Kidney (tissue), 13 donors: ENCODE measurements at regions not wholly inside any gene's neighbourhood (a gene's known extent, or its start where the extent isn't known, plus 50 kb on each side); places are given as distances from the start of the nearest gene placed in this dataset.

Experiments used
- DNase-seq, 5 donors: peaks; one replicate each; pipeline ENCODE4 v3.0.0-alpha.2; 2013 to 2020
- FAIRE-seq: peaks from 2 replicates; lab custom pipeline; 2012; peaks lifted over from hg19 to GRCh38; lab: Jason Lieb, UNC
- H3K27ac ChIP-seq, 2 donors: one replicate each; pipeline ENCODE4 v1.7.0; 2013; ENCODE audit warnings: low read depth in 2 of 2, low read length in 2 of 2, inconsistent platforms in 1 of 2
- H3K27me3 ChIP-seq: one replicate; pipeline ENCODE4 v1.7.1; 2013; ENCODE audit warnings: low read length, inconsistent platforms; ENCODE audit not compliant: control insufficient read depth, insufficient read depth
- H3K36me3 ChIP-seq, 3 donors: one replicate each; pipeline versions ENCODE4 v1.7.0 to v1.7.1; 2013; ENCODE audit warnings: low read length in 3 of 3, control low read depth in 1 of 3, inconsistent platforms in 1 of 3; ENCODE audit not compliant: insufficient read depth in 3 of 3, control insufficient read depth in 2 of 3
- H3K4me1 ChIP-seq, 3 donors: one replicate each; pipeline versions ENCODE4 v1.7.0 to v1.7.1; 2013; ENCODE audit warnings: low read length in 3 of 3, inconsistent platforms in 1 of 3, low read depth in 1 of 3; ENCODE audit not compliant: control insufficient read depth in 2 of 3, insufficient read depth in 2 of 3
- H3K4me3 ChIP-seq, 3 donors: one replicate each; pipeline versions ENCODE4 v1.7.0 to v1.8.1; 2013; ENCODE audit warnings: low read length in 3 of 3, control low read depth in 1 of 3, inconsistent platforms in 1 of 3
- H3K9ac ChIP-seq, 3 donors: one replicate each; pipeline versions ENCODE4 v1.7.0 to v1.7.1; 2013; ENCODE audit warnings: low read length in 3 of 3, control low read depth in 1 of 3, inconsistent platforms in 1 of 3
- H3K9me3 ChIP-seq, 3 donors: one replicate each; pipeline versions ENCODE4 v1.7.0 to v1.7.1; 2013; ENCODE audit warnings: low read length in 3 of 3, control low read depth in 1 of 3, inconsistent platforms in 1 of 3; ENCODE audit not compliant: control insufficient read depth in 2 of 3, insufficient read depth in 1 of 3
- intact Hi-C: fragments of 100-400 bp; cut with DNase I; formaldehyde crosslinking; loops from one replicate; pipeline ENCODE4 v1.11.1; 2022
- TF ChIP-seq, protein P1 (sequence below): IDR thresholded peaks from 3 replicates; pipeline ENCODE4 v1.5.1; 2012; ENCODE audit warnings: mild to moderate bottlenecking, moderate library complexity, borderline replicate concordance; ENCODE audit not compliant: insufficient read depth; ENCODE audit errors: extremely low read depth
- donor health status: control.
- donor health status: control.
- donor health status: control.
- donor health status: control.
- donor health status: control.
- donor health status: DM: yes; HTN: yes; CAD: no.
- donor health status: Normal renal cell carcinoma (clear cell type).

DNA sequence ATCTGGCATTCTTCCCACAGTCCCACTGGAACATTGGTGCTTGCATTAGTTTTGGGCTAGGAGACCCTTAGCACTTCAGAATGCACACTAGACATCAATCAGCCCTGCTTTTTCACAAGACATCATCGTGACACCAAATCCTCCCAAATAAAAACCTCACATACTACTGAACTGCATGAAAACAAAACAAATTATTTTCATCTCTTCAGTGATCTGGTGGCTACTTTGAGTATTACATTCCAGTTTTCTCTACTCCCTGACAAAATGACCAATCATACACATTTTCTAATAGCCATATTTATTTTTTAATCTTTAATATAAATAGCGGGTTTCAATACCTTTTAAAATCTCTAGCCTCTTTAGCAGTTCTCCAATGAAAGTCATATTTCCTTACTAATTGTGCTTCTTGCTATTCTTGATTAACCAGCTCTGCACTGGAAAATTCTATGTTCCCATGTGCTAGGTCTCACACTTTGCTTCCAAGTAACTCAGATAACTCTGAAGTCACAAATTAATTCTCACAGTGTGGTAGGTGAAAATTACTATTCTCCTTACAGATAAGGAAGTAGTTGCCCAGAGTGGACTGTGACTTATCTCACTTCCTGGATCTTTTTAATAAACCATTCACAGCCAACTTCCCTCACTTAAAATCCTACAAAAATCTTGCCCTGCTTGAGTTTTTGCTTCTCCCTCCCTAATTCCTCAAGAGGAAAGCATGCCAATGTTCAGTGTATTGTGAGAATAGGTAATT is 82.5 kb upstream of the EPB41L3 start:
- no peaks in the 10 kb centered on the region for H3K36me3 ChIP-seq
- intact Hi-C loops = no loop called here
- no peak overlapping the region for H3K9ac ChIP-seq
- H3K27me3 ChIP-seq = peaks cover 14% of the 10 kb centered on the region
- no peak overlapping the region for H3K27ac ChIP-seq
- no peak for DNase-seq
- no peaks in the 10 kb centered on the region for H3K9me3 ChIP-seq
- TF ChIP-seq, protein P1, sequence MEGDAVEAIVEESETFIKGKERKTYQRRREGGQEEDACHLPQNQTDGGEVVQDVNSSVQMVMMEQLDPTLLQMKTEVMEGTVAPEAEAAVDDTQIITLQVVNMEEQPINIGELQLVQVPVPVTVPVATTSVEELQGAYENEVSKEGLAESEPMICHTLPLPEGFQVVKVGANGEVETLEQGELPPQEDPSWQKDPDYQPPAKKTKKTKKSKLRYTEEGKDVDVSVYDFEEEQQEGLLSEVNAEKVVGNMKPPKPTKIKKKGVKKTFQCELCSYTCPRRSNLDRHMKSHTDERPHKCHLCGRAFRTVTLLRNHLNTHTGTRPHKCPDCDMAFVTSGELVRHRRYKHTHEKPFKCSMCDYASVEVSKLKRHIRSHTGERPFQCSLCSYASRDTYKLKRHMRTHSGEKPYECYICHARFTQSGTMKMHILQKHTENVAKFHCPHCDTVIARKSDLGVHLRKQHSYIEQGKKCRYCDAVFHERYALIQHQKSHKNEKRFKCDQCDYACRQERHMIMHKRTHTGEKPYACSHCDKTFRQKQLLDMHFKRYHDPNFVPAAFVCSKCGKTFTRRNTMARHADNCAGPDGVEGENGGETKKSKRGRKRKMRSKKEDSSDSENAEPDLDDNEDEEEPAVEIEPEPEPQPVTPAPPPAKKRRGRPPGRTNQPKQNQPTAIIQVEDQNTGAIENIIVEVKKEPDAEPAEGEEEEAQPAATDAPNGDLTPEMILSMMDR = no peak
- no peak for FAIRE-seq
- H3K4me3 ChIP-seq = no peak overlapping the region
- peaks cover 0 to 32% (median 8%) of the 10 kb centered on the region in 3 donors for H3K4me1 ChIP-seq

DNA sequence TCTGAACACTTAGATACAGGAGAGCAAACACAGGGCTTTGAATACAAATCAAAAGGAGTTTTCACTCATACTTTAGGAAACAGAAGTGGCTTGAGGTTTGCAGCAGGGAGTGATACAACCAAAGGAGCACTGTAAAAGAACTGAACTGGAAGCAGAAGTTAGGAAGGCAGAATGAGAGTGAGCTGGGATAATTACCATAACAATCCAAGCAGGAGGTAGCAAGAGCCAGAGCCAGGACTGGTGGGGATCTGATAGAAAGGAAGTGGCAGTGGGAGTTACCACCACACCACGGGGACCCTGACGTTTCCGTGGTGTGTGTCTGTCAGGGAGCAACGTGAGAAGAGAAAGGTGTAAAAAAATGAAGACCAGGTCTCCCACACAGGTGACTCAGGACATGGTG is 81.3 kb upstream of the EPB41L3 start:
- H3K27ac ChIP-seq = peak overlapping the region in 1 of 2 donors; percentile 54
- no peak for FAIRE-seq
- H3K9ac ChIP-seq = no peak overlapping the region
- H3K4me3 ChIP-seq = no peak overlapping the region
- peaks cover 14% of the 10 kb centered on the region for H3K27me3 ChIP-seq
- no peaks in the 10 kb centered on the region for H3K36me3 ChIP-seq
- H3K4me1 ChIP-seq = peaks cover 0 to 32% (median 8%) of the 10 kb centered on the region in 3 donors
- TF ChIP-seq, protein P1 = no peak
- DNase-seq = no peak
- H3K9me3 ChIP-seq = no peaks in the 10 kb centered on the region
- intact Hi-C loops = no loop called here

DNA sequence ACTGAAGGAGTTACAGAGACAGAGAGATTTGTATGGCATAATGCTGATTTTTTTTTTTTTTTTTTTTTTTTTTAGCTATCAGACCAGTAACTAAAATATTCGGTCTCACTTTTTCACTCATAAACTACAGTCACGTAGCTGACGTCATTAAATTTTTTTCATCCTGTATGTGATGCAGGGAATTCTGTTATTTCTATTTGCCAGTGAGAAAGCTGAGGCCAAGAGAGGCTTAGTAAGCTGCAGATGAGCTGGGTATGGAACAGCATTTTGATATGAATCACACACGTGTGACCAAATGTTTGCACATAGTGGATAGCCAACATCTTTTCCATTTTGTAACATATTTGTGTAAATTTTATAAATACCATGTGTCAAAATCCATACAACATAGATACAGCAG is 79.1 kb upstream of the EPB41L3 start:
- no peaks in the 10 kb centered on the region for H3K36me3 ChIP-seq
- H3K27ac ChIP-seq = no peak overlapping the region
- no peak overlapping the region for H3K9ac ChIP-seq
- DNase-seq = no peak
- no peaks in the 10 kb centered on the region for H3K9me3 ChIP-seq
- H3K4me3 ChIP-seq = no peak overlapping the region
- intact Hi-C loops = no loop called here
- H3K4me1 ChIP-seq = peaks cover 0 to 32% (median 8%) of the 10 kb centered on the region in 3 donors
- H3K27me3 ChIP-seq = peaks cover 12% of the 10 kb centered on the region
- FAIRE-seq = no peak
- TF ChIP-seq, protein P1 = no peak

DNA sequence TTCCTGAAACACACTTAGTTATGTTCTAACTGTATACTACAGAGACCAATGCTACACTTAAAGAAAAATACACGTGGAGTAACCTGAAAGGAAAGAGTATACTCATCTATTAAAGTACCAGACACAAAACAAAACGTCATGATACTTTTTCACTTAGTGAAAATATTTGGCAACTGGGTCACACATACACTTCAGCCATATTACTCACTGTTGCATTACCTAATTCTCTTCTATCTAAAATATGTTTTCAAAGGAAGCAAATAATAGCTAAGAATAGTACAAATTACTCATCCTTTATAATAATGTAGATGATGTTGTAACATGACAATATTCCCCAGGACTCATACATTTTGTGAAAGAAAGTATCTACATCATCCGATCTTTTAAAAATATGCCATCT is 76.5 kb upstream of the EPB41L3 start:
- no peak for FAIRE-seq
- intact Hi-C loops = no loop called here
- Histone ChIP-seq H3K36me3 (no peaks in the 10 kb centered on the region), H3K27me3 (no peaks in the 10 kb centered on the region), H3K27ac (no peak overlapping the region), H3K9me3 (no peaks in the 10 kb centered on the region), H3K9ac (no peak overlapping the region), H3K4me1 (peaks cover 0 to 17% (median 5%) of the 10 kb centered on the region in 3 donors), H3K4me3 (no peak overlapping the region)
- TF ChIP-seq, protein P1 = no peak
- DNase-seq = no peak
